Parathyroid adenoma (tissue), 2 donors: ENCODE measurements at regions not wholly inside any gene's neighbourhood (a gene's known extent, or its start where the extent isn't known, plus 50 kb on each side); places are given as distances from the start of the nearest gene placed in this dataset.

Source experiments
- H2AFZ ChIP-seq: fragments of 300-600 bp; sonication (generic); one replicate; pipeline ENCODE4 v1.7.0; 2017; ENCODE audit warnings: antibody characterized with exemption, mild to moderate bottlenecking
- H3K27ac ChIP-seq: fragments of 300-600 bp; sonication (generic); one replicate; pipeline ENCODE4 v1.7.0; 2017
- H3K27me3 ChIP-seq: fragments of 300-600 bp; sonication (generic); one replicate; pipeline ENCODE4 v1.7.0; 2017; ENCODE audit warnings: low read length; ENCODE audit not compliant: control insufficient read depth, insufficient read depth
- H3K36me3 ChIP-seq: fragments of 300-600 bp; sonication (generic); one replicate; pipeline ENCODE4 v1.7.0; 2017; ENCODE audit warnings: low read length; ENCODE audit not compliant: control insufficient read depth, insufficient read depth
- H3K4me1 ChIP-seq: fragments of 300-600 bp; sonication (generic); one replicate; pipeline ENCODE4 v1.7.0; 2017; ENCODE audit warnings: control low read depth
- H3K4me2 ChIP-seq: fragments of 300-600 bp; sonication (generic); one replicate; pipeline ENCODE4 v1.7.0; 2017; ENCODE audit warnings: low read length
- H3K4me3 ChIP-seq: fragments of 300-600 bp; sonication (generic); one replicate; pipeline ENCODE4 v1.7.0; 2017; ENCODE audit warnings: low read depth, low read length
- H3K79me2 ChIP-seq: fragments of 300-600 bp; sonication (generic); one replicate; pipeline ENCODE4 v1.7.0; 2017; ENCODE audit warnings: control low read depth
- H3K9ac ChIP-seq: fragments of 300-600 bp; sonication (generic); one replicate; pipeline ENCODE4 v1.7.0; 2017; ENCODE audit warnings: mild to moderate bottlenecking
- H3K9me3 ChIP-seq: fragments of 300-600 bp; sonication (generic); one replicate; pipeline ENCODE4 v1.7.0; 2017; ENCODE audit warnings: low read length; ENCODE audit not compliant: control insufficient read depth
- TF ChIP-seq, protein P1 (sequence below): fragments of 300-600 bp; sonication (generic); IDR thresholded peaks from one replicate; pipeline ENCODE4 v1.7.0; 2017; ENCODE audit warnings: antibody characterized with exemption, mild to moderate bottlenecking
- donor health status: primary hyperparathyroidism.

DNA sequence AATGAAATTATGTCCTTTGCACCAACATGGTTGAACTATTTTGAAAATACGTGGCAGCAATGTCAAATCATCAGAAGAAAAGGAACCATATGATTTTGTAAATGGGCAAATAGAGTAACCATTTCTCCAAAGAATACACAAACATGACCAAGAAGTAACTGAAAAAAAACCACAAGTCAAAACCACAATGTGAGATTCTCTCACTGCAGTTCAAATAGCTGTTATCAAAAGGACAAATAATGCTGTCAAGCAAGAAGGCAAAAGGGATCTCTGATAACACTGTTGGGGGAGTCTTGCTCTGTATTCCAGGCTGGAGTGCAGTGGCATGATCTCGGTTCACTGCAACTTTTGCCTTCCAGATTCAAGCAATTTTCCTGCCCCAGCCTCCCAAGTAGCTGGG is 170.7 kb upstream of the XIST start:
- H3K36me3 ChIP-seq, result no peaks in the 10 kb centered on the region
- H3K4me2 ChIP-seq, result no peak overlapping the region
- H3K4me3 ChIP-seq, result no peak overlapping the region
- H3K79me2 ChIP-seq, result no peaks in the 10 kb centered on the region
- no peaks in the 10 kb centered on the region for H3K9me3 ChIP-seq
- no peak overlapping the region for H3K9ac ChIP-seq
- no peaks in the 10 kb centered on the region for H3K4me1 ChIP-seq
- H3K27ac ChIP-seq, result no peak overlapping the region
- TF ChIP-seq, protein P1, sequence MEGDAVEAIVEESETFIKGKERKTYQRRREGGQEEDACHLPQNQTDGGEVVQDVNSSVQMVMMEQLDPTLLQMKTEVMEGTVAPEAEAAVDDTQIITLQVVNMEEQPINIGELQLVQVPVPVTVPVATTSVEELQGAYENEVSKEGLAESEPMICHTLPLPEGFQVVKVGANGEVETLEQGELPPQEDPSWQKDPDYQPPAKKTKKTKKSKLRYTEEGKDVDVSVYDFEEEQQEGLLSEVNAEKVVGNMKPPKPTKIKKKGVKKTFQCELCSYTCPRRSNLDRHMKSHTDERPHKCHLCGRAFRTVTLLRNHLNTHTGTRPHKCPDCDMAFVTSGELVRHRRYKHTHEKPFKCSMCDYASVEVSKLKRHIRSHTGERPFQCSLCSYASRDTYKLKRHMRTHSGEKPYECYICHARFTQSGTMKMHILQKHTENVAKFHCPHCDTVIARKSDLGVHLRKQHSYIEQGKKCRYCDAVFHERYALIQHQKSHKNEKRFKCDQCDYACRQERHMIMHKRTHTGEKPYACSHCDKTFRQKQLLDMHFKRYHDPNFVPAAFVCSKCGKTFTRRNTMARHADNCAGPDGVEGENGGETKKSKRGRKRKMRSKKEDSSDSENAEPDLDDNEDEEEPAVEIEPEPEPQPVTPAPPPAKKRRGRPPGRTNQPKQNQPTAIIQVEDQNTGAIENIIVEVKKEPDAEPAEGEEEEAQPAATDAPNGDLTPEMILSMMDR, result no peak
- no peaks in the 10 kb centered on the region for H3K27me3 ChIP-seq
- no peak overlapping the region for H2AFZ ChIP-seq

DNA sequence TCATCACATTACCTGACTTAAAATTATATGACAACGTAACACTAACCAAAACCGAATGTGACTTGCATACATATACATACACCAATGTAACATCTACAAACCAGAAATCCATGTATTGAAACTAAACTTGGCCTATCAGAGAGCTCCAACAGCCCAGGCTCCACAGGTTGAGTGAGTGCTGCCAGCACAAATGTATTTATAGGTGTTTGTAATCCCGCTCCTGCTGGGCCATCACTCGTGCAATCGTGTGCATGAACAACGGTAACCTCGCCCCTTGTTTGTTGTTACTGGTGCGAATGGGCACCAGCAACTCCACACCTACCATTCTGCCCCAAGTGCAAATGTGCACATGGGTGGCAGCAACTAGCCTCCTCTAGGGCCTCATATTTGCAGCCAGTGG is 165.7 kb upstream of the XIST start:
- Histone ChIP-seq H2AFZ (no peak overlapping the region), H3K4me2 (no peak overlapping the region), H3K4me1 (no peaks in the 10 kb centered on the region), H3K27me3 (no peaks in the 10 kb centered on the region), H3K9ac (no peak overlapping the region), H3K9me3 (no peaks in the 10 kb centered on the region), H3K4me3 (no peak overlapping the region), H3K36me3 (no peaks in the 10 kb centered on the region), H3K79me2 (no peaks in the 10 kb centered on the region), H3K27ac (no peak overlapping the region)
- TF ChIP-seq, protein P1, result no peak

DNA sequence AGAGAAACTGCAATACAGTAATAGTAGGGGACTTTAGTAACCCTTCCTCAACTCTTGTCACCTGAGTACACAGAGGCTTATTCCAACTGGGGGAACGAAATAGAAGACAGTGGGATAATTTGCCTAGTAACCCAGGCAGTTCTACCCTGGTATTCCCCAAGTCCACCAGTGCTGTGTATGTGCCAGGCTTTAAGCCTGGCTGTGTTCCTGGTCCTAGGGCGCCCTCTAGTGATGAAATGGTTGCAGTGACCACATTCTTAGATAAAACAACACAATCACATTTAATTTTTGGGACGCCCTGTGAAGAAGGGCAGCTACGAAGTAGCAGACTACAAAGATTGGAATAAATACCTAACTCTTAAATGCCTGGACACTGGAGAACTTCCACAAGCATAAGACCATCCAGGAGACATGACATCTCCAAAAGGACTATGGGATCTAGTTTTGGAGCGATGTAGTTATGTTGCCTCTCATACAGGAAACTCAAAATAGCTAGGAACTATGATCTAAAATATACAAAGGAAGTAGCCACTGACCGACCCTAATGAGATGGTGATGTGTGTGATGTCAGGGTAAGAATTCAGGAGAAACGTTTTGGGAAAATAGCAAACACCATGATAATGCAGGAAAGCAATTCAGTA is 163.0 kb upstream of the XIST start:
- H3K4me1 ChIP-seq, result no peaks in the 10 kb centered on the region
- H3K27me3 ChIP-seq, result no peaks in the 10 kb centered on the region
- H3K27ac ChIP-seq, result no peak overlapping the region
- no peak overlapping the region for H3K4me3 ChIP-seq
- no peak overlapping the region for H3K4me2 ChIP-seq
- no peaks in the 10 kb centered on the region for H3K36me3 ChIP-seq
- TF ChIP-seq, protein P1, result peak; percentile 69
- H3K9me3 ChIP-seq, result no peaks in the 10 kb centered on the region
- H3K79me2 ChIP-seq, result no peaks in the 10 kb centered on the region
- H2AFZ ChIP-seq, result no peak overlapping the region
- no peak overlapping the region for H3K9ac ChIP-seq

DNA sequence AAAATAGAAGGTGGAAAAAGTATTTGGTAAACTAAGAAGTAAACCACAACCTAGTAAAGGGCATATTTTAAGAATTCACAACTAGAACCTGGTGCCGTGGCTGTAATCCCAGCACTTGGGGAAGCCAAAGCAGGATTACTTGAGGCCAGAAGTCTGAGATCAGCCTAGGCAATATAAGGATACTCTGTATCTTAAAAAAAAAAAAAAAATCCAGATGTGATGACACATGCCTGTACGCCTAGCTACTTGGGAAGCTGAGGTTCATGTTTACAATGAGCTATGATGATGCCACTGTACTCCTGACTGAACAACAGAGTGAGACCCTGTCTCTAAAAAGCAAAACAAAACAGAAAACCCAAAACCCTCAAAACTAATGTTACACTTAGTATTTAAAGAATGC is 156.5 kb upstream of the XIST start:
- Histone ChIP-seq H3K4me3 (no peak overlapping the region), H2AFZ (no peak overlapping the region), H3K9ac (no peak overlapping the region), H3K79me2 (no peaks in the 10 kb centered on the region), H3K4me2 (no peak overlapping the region), H3K27ac (no peak overlapping the region), H3K27me3 (no peaks in the 10 kb centered on the region), H3K4me1 (no peaks in the 10 kb centered on the region), H3K9me3 (no peaks in the 10 kb centered on the region), H3K36me3 (no peaks in the 10 kb centered on the region)
- TF ChIP-seq, protein P1, result no peak

DNA sequence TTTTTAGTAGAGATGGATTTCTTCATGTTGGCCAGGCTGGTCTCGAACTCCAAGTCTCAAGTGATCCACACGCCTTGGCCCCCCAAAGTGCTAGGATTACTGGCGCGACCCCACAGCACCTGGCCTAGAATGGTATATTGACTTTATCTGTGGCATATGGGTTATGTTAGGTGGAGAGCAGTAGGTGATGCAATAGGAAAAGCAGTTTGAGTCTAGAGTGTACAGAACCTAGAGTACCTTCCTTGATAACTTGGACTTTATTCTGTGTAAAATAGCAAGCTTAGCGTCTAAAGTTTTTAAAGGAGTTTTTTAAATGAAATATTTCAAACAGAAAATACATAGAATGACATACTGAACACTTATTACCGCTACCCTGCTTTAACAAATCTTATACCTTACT is 139.5 kb upstream of the XIST start:
- H2AFZ ChIP-seq, result no peak overlapping the region
- H3K27me3 ChIP-seq, result no peaks in the 10 kb centered on the region
- TF ChIP-seq, protein P1, result no peak
- H3K36me3 ChIP-seq, result no peaks in the 10 kb centered on the region
- H3K27ac ChIP-seq, result no peak overlapping the region
- no peak overlapping the region for H3K4me2 ChIP-seq
- H3K79me2 ChIP-seq, result no peaks in the 10 kb centered on the region
- no peaks in the 10 kb centered on the region for H3K9me3 ChIP-seq
- H3K4me1 ChIP-seq, result no peaks in the 10 kb centered on the region
- no peak overlapping the region for H3K9ac ChIP-seq
- H3K4me3 ChIP-seq, result no peak overlapping the region
